HG02884 (cell line): ENCODE measurements at regions not wholly inside any gene's neighbourhood (a gene's known extent, or its start where the extent isn't known, plus 50 kb on each side); places are given as distances from the start of the nearest gene placed in this dataset.

ENCODE experiments used
- ATAC-seq: cut with Tn5 transposase; IDR thresholded peaks from one replicate; pipeline ENCODE4 v1.9.1; 2021; ENCODE audit warnings: mild to moderate bottlenecking, moderate library complexity; ENCODE audit not compliant: unreplicated experiment

GRCh38 chr2:4356109-4356508, 652.7 kb downstream of the DCDC2C start:
- ATAC-seq: no peak

- no peak for ATAC-seq
Observed at GRCh38 chr2:4356541-4356940, 653.2 kb downstream of the DCDC2C start.

GRCh38 chr2:4357121-4357520, 653.7 kb downstream of the DCDC2C start:
- no peak for ATAC-seq

DNA sequence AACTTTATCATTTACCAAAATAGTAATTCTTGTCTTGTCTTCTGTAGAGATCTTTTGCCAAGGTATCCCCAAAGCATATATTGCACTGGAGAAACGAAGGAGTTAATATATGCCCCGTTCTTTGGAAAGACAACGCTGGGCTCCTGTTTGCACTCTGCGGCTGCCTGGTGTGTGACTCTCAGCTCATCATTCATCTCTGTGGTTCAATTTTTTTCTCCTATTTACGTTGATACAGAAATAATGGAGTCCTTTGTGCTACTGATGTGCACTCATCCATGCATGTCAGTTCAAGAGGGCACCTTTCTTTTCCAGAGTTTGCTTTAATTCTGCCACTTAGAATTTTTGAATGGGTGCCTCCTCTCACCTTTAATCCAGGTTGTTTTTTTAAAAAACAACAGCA, 655.5 kb downstream of the DCDC2C start:
- no peak for ATAC-seq

GRCh38 chr2:4368907-4369306, 665.5 kb downstream of the DCDC2C start:
- no peak for ATAC-seq

DNA sequence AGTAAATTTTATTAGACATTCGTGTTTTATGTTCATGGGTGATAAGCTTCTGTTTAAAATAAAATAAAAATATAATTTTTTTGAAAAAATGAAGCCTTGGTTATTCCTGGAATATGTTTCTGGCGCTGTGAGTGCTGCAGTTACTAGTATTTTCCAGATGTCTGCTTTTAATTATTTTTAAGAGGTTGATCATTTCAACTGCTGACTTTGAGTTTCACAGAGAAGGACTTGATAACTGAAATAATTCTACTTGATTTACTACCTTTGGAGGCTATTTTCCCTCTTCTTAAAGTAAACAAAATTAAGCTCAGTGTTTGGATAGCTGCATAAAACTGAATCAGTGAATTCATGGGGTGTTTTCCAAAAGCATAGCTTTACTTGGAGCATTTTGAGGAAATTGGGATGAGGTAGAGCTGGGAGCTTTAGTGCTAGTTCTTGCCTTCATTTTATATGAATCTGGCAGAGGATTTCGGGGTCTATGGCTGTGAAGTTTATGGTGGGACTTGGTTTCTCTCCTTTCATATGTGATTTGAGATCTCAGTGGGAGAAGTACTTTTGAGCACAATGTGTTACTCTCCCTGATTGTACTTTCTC, 666.5 kb downstream of the DCDC2C start:
- no peak for ATAC-seq

- ATAC-seq: no peak
Observed at GRCh38 chr2:4370422-4371090, 667.2 kb downstream of the DCDC2C start.

DNA sequence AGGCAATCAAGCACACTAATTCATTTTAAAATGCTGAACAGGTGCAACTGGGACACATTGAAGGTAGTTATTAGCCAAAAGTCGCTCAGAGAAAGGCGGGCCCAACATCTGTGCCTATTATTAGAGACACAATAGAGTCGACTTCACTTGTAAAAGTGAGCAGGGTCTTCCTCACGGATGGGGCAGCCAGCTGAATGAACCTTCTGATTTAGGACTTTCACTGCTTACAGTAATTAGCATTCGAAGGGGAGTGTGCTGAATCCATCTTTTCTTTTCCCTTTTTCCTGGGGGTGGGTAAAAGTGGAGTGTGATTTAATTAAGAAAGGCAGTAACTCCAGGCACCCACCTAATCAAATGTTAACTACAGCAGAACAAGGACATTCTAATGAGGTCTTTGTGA, 677.7 kb downstream of the DCDC2C start:
- ATAC-seq: no peak

GRCh38 chr2:4381773-4382172, 678.4 kb downstream of the DCDC2C start:
- no peak for ATAC-seq

GRCh38 chr2:4391013-4391412, 687.6 kb downstream of the DCDC2C start:
- ATAC-seq: no peak

DNA sequence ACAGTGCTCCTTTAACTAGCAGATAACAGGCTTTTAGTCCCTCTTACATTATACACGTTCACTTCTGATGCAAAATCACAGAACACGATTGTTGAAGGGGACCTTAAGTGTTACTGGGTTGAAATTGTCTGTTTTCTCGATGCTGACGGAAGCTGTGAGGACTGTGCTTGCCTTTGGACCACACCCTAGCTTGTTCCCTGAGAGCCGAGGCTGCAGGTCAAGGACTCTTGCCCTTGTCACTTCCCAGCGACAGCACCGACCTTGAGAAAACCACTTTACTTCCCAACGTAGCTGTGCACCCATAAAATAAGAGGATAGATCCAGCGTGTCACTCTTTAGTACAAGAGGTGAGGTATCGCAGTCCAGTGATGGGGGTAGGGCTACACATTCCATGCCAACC, 701.0 kb downstream of the DCDC2C start:
- ATAC-seq: no peak

- no peak for ATAC-seq
Observed at GRCh38 chr2:4408321-4408720, 704.9 kb downstream of the DCDC2C start.

DNA sequence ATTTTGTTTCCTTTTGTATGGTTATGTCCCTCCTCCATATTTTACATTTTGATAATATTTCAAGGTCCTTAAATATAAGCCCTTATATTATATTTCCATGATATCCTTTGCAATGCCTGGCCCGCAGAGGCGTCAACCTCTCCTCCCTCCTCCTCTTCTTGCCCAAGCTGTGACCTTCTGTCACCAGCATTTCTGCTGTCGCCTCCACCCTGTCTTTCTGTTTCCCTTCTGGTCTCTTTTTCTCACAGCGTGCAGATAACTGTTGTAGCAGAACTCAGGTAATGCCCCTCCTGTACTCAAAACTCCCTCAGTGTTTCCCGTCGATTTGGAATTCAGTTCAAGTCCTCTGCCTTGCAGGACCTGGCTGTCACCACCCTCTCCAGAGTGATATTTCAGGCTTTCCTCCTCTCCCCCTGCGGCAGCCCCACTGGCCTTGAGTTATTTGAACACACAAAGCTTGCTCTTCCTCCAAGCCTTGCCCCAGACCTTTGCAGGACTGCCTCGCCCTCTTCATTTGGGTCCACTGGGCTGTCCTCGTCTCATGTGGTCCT, 709.3 kb downstream of the DCDC2C start:
- no peak for ATAC-seq

DNA sequence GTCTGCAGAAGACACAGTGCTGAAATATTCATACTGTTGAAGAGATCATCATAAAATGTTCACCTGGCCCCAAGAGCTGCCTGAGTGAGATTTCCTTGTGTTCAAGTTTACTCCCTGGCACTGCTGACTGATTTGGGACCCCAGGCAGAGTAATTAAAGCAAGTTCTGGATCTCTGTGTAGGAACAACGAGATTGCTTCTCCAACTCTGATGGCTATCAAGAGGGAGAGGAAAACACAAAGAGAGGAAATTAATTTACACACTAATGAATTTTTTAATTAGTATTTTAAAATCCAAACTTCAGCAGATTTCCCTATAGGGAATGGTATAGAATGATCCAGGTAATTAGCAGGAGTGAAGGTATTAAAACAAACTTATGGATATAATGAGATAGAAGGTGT, 711.8 kb downstream of the DCDC2C start:
- no peak for ATAC-seq

GRCh38 chr2:4415810-4416413, 712.5 kb downstream of the DCDC2C start:
- no peak for ATAC-seq

DNA sequence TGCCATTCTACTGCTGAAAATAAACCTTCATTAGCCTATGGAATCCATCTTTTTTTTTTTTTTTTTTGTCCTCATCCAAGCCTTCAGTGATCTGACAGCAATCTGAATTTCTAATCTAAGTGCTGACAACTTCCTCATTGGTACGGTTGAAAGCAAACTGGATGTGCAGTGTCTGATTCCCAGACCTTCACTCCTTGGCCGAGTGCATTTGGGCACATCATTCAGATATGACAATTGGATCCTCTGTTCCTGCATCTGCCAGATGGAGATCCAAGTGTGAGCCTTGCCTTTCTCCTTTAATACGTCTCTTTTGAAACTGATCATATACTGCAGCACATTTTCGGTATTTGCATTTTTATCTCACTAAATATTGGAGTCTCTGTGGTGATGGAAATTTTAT, 713.1 kb downstream of the DCDC2C start:
- ATAC-seq: no peak

GRCh38 chr2:4417771-4418170, 714.4 kb downstream of the DCDC2C start:
- ATAC-seq: no peak

GRCh38 chr2:4420032-4420431, 716.7 kb downstream of the DCDC2C start:
- no peak for ATAC-seq

DNA sequence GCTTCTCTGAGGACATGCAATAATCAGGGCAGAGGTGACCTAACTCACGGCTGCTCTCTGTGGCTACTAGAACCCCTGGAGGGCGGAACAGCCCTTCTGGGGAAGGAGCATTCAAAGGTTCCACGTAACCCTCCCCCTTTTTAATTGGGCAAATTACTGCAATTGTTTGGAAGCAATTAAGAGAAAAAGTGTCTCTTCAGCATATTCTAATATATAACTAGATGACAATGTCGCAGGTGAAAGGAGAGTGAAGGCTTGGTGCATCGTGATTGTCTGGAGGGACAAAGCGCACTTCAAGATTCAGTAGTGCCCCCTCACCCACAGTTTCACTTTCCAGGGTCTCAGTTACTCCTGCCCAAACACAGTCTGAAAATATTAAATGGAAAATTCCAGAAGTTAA, 720.8 kb downstream of the DCDC2C start:
- ATAC-seq: no peak

GRCh38 chr2:4427083-4427482, 723.7 kb downstream of the DCDC2C start:
- ATAC-seq: no peak

GRCh38 chr2:4445821-4446220, 742.4 kb downstream of the DCDC2C start:
- ATAC-seq: no peak

DNA sequence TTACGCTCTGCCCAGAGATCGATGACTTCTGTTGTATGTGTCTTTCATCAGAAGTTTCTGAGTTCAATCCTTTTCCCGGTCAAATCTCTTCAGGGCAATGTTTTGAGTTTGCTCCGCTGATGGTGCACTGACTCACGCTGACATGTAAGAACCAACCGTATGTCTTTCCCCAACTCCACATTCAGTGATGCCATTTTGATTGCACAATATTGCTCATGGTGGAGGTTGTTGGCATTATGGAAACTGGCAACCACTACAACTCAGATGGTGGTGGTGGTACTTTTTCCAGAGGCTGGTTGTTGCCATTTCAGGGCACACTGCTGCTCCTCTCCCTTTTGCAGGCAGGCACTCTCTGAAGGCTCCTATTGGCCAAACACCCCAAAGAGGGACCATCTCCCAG, 751.5 kb downstream of the DCDC2C start:
- ATAC-seq: no peak
